T-cell (primary cell): ENCODE measurements at regions not wholly inside any gene's neighbourhood (a gene's known extent, or its start where the extent isn't known, plus 50 kb on each side); places are given as distances from the start of the nearest gene placed in this dataset.

Source experiments
- ATAC-seq, 4 experiments: fragments of 200-7000 bp in 3 of 4; fragments of 150-1000 bp in 1 of 4; cut with Tn5 transposase; replicated peaks in 1 of 4; 1 replicate in 3 of 4; 2 replicates in 1 of 4; pipeline ENCODE4 v1.10.0; 2021; ENCODE audit warnings: moderate library complexity in 3 of 4, mild to moderate bottlenecking in 2 of 4, moderate number of reproducible peaks in 1 of 4
- CTCF ChIA-PET, 2 donors: fragments of 300-600 bp; sonication (Branson Sonifier 250); formaldehyde crosslinking; loops; one replicate each; lab custom pipeline; 2022; ENCODE audit warnings: antibody characterized with exemption in 2 of 2; lab: Charles Lee
- POLR2A ChIA-PET, 2 donors: fragments of 300-600 bp; sonication (Branson Sonifier 250); formaldehyde crosslinking; loops; one replicate each; lab custom pipeline; 2022; ENCODE audit warnings: antibody characterized with exemption in 2 of 2; lab: Charles Lee
- DNase-seq, 35 experiments: peaks; one replicate each; pipeline versions ENCODE4 v3.0.0 to v3.0.0-alpha.2; 2013 to 2023
- H3K27ac ChIP-seq: one replicate; pipeline ENCODE4 v1.5.1; 2013; ENCODE audit warnings: low read length
- H3K27me3 ChIP-seq, 2 experiments: replicated peaks in 1 of 2; 1 replicate in 1 of 2; 2 replicates in 1 of 2; pipeline versions ENCODE4 v1.6.1 to v1.7.0; 2013; ENCODE audit warnings: low read length in 1 of 2, mixed read lengths in 1 of 2; ENCODE audit not compliant: control insufficient read depth in 2 of 2, insufficient read depth in 2 of 2; ENCODE audit errors: extremely low read depth in 1 of 2
- H3K36me3 ChIP-seq, 2 donors: 1 replicate in 1 of 2; 2 replicates in 1 of 2; pipeline versions ENCODE4 v1.6.1 to v1.7.0; 2013; ENCODE audit warnings: low read length in 1 of 2; ENCODE audit not compliant: control insufficient read depth in 2 of 2, insufficient read depth in 1 of 2; ENCODE audit errors: extremely low read depth in 1 of 2
- H3K4me1 ChIP-seq, 2 experiments: 1 replicate in 1 of 2; 2 replicates in 1 of 2; pipeline versions ENCODE4 v1.6.1 to v1.7.0; 2013; ENCODE audit warnings: low read length in 2 of 2, mixed read lengths in 1 of 2; ENCODE audit not compliant: insufficient read depth in 2 of 2, control insufficient read depth in 1 of 2; ENCODE audit errors: extremely low read depth in 1 of 2
- H3K4me3 ChIP-seq, 2 donors: 1 replicate in 1 of 2; 2 replicates in 1 of 2; pipeline versions ENCODE4 v1.5.1 to v1.7.0; 2013; ENCODE audit warnings: mild to moderate bottlenecking in 2 of 2, low read length in 1 of 2, moderate library complexity in 1 of 2; ENCODE audit not compliant: control insufficient read depth in 1 of 2; ENCODE audit errors: extremely low read depth in 1 of 2
- H3K9me3 ChIP-seq: 2 replicates; pipeline ENCODE4 v1.7.0; 2013
- H3K27ac Mint-ChIP-seq, 2 donors: one replicate each; pipeline ENCODE4 v1.8.0; 2020 to 2021; ENCODE audit warnings: mild to moderate bottlenecking in 2 of 2, mixed read lengths in 2 of 2
- H3K27me3 Mint-ChIP-seq, 2 donors: one replicate each; pipeline ENCODE4 v1.8.0; 2021 to 2022; ENCODE audit warnings: mixed read lengths in 2 of 2
- H3K36me3 Mint-ChIP-seq: one replicate; pipeline ENCODE4 v1.8.0; 2021; ENCODE audit warnings: mixed read lengths
- H3K4me1 Mint-ChIP-seq, 3 donors: one replicate each; pipeline ENCODE4 v1.8.0; 2020 to 2022; ENCODE audit warnings: mixed read lengths in 3 of 3, mild to moderate bottlenecking in 1 of 3
- H3K4me3 Mint-ChIP-seq, 3 donors: one replicate each; pipeline ENCODE4 v1.8.0; 2020 to 2022; ENCODE audit warnings: mild to moderate bottlenecking in 3 of 3, mixed read lengths in 3 of 3, moderate library complexity in 3 of 3
- H3K9me3 Mint-ChIP-seq, 3 donors: one replicate each; pipeline ENCODE4 v1.8.0; 2020 to 2022; ENCODE audit warnings: mixed read lengths in 3 of 3
- WGBS: methylation state at CpG from one replicate; pipeline ENCODE4 v1.1.5; 2013; ENCODE audit warnings: missing lambda C conversion rate; ENCODE audit not compliant: insufficient coverage; 5-methylcytosine and 5-hydroxymethylcytosine counted together

DNA sequence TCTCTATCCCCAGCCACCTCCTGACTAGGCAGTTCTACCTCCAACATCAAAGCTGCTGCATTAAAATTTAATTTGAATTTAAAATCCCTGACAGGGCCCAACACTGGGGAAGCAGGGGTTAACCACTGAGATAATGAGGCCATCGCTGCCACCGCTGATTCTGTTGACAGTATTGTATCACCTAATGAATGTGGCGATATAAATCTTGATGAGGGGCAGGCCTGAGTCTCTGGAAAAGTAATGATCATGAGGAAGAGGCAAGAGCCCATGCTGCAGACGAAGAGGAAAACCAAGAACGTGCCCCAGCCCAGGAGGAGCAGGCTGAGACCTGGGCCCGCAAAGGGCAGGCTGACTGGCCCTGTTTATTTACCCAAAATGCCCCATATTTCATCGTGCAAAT, 251.4 kb upstream of the ZFHX3 start:
- Histone ChIP-seq H3K4me1 (no peaks in the 10 kb centered on the region), H3K27ac (no peak overlapping the region), H3K36me3 (no peaks in the 10 kb centered on the region), H3K4me3 (no peak overlapping the region), H3K9me3 (no peaks in the 10 kb centered on the region), H3K27me3 (no peaks in the 10 kb centered on the region)
- Mint-ChIP-seq H3K27me3 (no peaks in the 10 kb centered on the region), H3K36me3 (no peaks in the 10 kb centered on the region), H3K4me1 (no peaks in the 10 kb centered on the region), H3K27ac (no peak overlapping the region), H3K9me3 (no peaks in the 10 kb centered on the region), H3K4me3 (no peak overlapping the region)
- CTCF ChIA-PET, result no interaction called here
- POLR2A ChIA-PET, result no interaction called here
- WGBS, result 74% methylated on average over 7 of the region's 7 CpGs
- ATAC-seq, result no peak
- DNase-seq, result no peak

DNA sequence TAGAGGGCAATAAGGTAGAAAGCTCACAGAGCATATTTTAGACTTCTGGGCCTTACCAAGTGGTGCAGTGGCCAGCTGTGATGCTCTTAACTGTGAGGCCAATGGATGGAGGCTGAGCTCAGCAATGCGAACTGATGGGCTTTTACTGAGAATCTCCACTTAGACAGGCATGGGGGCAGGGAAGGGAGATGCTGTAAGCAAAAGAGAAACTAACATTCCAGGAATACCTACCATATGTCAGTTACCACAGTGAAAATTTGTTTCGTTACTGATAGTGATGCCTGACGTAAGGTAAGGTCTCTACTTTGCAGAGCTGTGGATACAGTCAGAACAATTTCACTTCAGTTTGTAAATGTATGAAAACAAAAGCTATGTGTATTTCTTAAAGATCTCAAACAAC, 250.6 kb upstream of the ZFHX3 start:
- Mint-ChIP-seq H3K27me3 (no peaks in the 10 kb centered on the region), H3K36me3 (no peaks in the 10 kb centered on the region), H3K9me3 (peaks cover 0 to 4% (median 0%) of the 10 kb centered on the region in 3 donors), H3K4me3 (no peak overlapping the region), H3K4me1 (no peaks in the 10 kb centered on the region), H3K27ac (no peak overlapping the region)
- DNase-seq (no peak), ATAC-seq (no peak)
- Histone ChIP-seq H3K27me3 (no peaks in the 10 kb centered on the region), H3K4me3 (no peak overlapping the region), H3K36me3 (no peaks in the 10 kb centered on the region), H3K4me1 (no peaks in the 10 kb centered on the region), H3K9me3 (no peaks in the 10 kb centered on the region), H3K27ac (no peak overlapping the region)
- ChIA-PET POLR2A (no interaction called here), CTCF (no interaction called here)
- WGBS, result no CpG with 5 or more reads among the region's 3 CpGs

DNA sequence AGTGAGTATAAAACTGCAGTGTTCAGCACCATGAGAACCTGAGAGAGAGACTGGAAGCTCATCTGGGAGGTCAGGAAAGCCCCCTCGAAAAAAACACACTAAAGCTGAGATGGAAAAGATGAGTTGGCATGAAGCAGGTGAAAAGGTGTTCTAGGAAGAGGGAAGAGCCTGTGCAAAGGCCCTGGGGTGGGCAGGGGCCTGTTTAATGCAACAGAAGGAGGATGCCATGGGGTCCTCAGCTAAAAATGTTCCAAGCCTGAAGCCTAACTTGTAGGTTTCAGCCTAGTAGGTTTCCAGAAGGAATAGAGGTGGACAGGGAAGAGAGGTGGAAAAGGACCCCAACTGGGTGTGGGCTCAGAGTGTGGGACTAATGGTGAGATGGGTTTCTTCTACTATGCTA, 242.3 kb upstream of the ZFHX3 start:
- no peak for ATAC-seq
- Mint-ChIP-seq H3K4me3 (no peak overlapping the region), H3K27ac (no peak overlapping the region), H3K27me3 (peaks cover 0 to 5% of the 10 kb centered on the region in 2 donors), H3K9me3 (peaks cover 0 to 11% (median 0%) of the 10 kb centered on the region in 3 donors), H3K4me1 (no peaks in the 10 kb centered on the region), H3K36me3 (no peaks in the 10 kb centered on the region)
- no peaks in the 10 kb centered on the region for H3K36me3 ChIP-seq
- WGBS, result 40% methylated on average over 1 of the region's 1 CpG
- H3K4me1 ChIP-seq, result no peaks in the 10 kb centered on the region
- H3K27ac ChIP-seq, result no peak overlapping the region
- H3K4me3 ChIP-seq, result no peak overlapping the region
- peaks cover 0 to 11% of the 10 kb centered on the region in 2 experiments for H3K27me3 ChIP-seq
- CTCF ChIA-PET, result no interaction called here
- no peak for DNase-seq
- POLR2A ChIA-PET, result interaction anchor here in 1 of 2 donors (0.6 kb wide), 1 partner anchor 152 kb away, joined by 3 read pairs; no protein-coding TSS in a partner anchor
- H3K9me3 ChIP-seq, result no peaks in the 10 kb centered on the region

DNA sequence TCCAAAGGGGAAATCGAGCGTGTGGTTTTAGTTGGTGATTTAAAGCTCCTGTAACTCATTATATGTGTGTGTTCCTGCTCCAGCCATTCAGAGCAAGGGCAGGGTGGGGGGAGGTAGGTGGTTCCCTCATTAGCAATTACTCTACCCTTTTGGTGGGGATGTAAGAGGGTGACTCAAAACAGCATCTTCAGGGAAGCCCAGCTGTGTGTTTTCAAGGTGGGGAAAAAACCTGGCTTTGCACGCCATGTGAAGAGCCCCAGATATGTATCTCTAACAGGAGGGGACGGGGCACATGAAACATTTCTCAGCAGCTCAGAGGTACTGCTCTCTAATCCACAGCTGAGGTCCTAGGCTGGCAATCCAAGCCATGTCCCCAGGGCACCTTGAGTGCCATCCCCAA, 241.3 kb upstream of the ZFHX3 start:
- Histone ChIP-seq H3K9me3 (no peaks in the 10 kb centered on the region), H3K4me1 (no peaks in the 10 kb centered on the region), H3K27me3 (peaks cover 0 to 11% of the 10 kb centered on the region in 2 experiments), H3K27ac (no peak overlapping the region), H3K36me3 (no peaks in the 10 kb centered on the region), H3K4me3 (no peak overlapping the region)
- POLR2A ChIA-PET, result no interaction called here
- no peak for DNase-seq
- H3K36me3 Mint-ChIP-seq, result no peaks in the 10 kb centered on the region
- H3K27me3 Mint-ChIP-seq, result peaks cover 0 to 5% of the 10 kb centered on the region in 2 donors
- no peaks in the 10 kb centered on the region for H3K4me1 Mint-ChIP-seq
- peaks cover 0 to 10% (median 0%) of the 10 kb centered on the region in 3 donors for H3K9me3 Mint-ChIP-seq
- no peak for ATAC-seq
- CTCF ChIA-PET, result no interaction called here
- H3K4me3 Mint-ChIP-seq, result no peak overlapping the region
- WGBS, result 80% methylated on average over 2 of the region's 4 CpGs
- H3K27ac Mint-ChIP-seq, result no peak overlapping the region

DNA sequence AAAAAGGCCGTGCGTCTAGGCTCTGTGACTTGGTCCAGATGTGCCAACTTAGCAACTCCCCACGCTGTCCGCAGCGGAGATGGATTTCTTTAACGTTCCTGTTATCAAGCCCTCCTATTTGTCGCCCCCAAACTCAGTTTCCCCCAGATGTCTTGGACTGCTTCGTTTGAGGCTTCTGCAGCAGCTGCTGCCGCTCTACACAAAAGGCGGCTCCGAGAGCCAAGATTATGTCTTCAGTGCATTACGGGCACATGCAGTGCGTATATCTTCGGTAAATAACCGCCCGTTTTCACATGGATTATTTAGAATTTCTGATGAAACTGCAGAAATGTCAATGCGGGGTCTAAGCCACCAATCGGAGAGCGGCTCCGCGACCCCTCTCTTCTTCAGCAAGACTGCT, 240.6 kb upstream of the ZFHX3 start:
- Mint-ChIP-seq H3K27me3 (peaks cover 0 to 5% of the 10 kb centered on the region in 2 donors), H3K9me3 (peaks cover 0 to 7% (median 0%) of the 10 kb centered on the region in 3 donors), H3K27ac (no peak overlapping the region), H3K36me3 (no peaks in the 10 kb centered on the region), H3K4me1 (no peaks in the 10 kb centered on the region), H3K4me3 (no peak overlapping the region)
- CTCF ChIA-PET, result no interaction called here
- no peaks in the 10 kb centered on the region for H3K36me3 ChIP-seq
- no peak for DNase-seq
- POLR2A ChIA-PET, result no interaction called here
- WGBS, result 94% methylated on average over 16 of the region's 21 CpGs
- no peak overlapping the region for H3K4me3 ChIP-seq
- H3K27me3 ChIP-seq, result peaks cover 0 to 11% of the 10 kb centered on the region in 2 experiments
- no peaks in the 10 kb centered on the region for H3K9me3 ChIP-seq
- H3K4me1 ChIP-seq, result no peaks in the 10 kb centered on the region
- ATAC-seq, result no peak
- no peak overlapping the region for H3K27ac ChIP-seq

GRCh38 chr16:73287859-73288405, 240.0 kb upstream of the ZFHX3 start:
- peaks cover 0 to 7% (median 0%) of the 10 kb centered on the region in 3 donors for H3K9me3 Mint-ChIP-seq
- Histone ChIP-seq H3K36me3 (no peaks in the 10 kb centered on the region), H3K27ac (no peak overlapping the region), H3K9me3 (no peaks in the 10 kb centered on the region), H3K4me3 (no peak overlapping the region), H3K27me3 (peaks cover 0 to 11% of the 10 kb centered on the region in 2 experiments), H3K4me1 (no peaks in the 10 kb centered on the region)
- POLR2A ChIA-PET, result no interaction called here
- no peaks in the 10 kb centered on the region for H3K4me1 Mint-ChIP-seq
- no peaks in the 10 kb centered on the region for H3K36me3 Mint-ChIP-seq
- H3K4me3 Mint-ChIP-seq, result no peak overlapping the region
- CTCF ChIA-PET, result no interaction called here
- peaks cover 0 to 5% of the 10 kb centered on the region in 2 donors for H3K27me3 Mint-ChIP-seq
- no peak overlapping the region for H3K27ac Mint-ChIP-seq
- WGBS, result 81% methylated on average over 3 of the region's 10 CpGs
- DNase-seq (no peak), ATAC-seq (no peak)
